ENCODE measurements at regions not wholly inside any gene's neighbourhood (a gene's known extent, or its start where the extent isn't known, plus 50 kb on each side); places are given as distances from the start of the nearest gene placed in this dataset.

GRCh38 chr18:24593886-24594285 lies 133.4 kb downstream of the HRH4 start:
- WGBS, 2 experiments (ENCODE audit: insufficient coverage in 2 of 2) = no CpG with 5 or more reads among the region's 4 CpGs
- Histone ChIP-seq H3K9me3 (ENCODE audit: control insufficient read depth, low read length) (peaks cover 3% of the 10 kb centered on the region), H3K4me3 (ENCODE audit: extremely low read depth, insufficient read depth, low read length, poor library complexity, severe bottlenecking) (no peak overlapping the region), H3K27ac (ENCODE audit: low read depth, low read length, severe bottlenecking) (no peak overlapping the region), H3K36me3 (ENCODE audit: control insufficient read depth, insufficient read depth, low read length) (no peaks in the 10 kb centered on the region), H3K4me1 (ENCODE audit: control insufficient read depth, insufficient read depth, low read length, poor library complexity, severe bottlenecking) (no peaks in the 10 kb centered on the region)

GRCh38 chr18:24595561-24596031 lies 135.2 kb downstream of the HRH4 start:
- WGBS, 2 experiments (ENCODE audit: insufficient coverage in 2 of 2) = 78 to 86% methylated on average over 10 to 12 of the region's 12 CpGs
- H3K4me1 ChIP-seq (ENCODE audit: control insufficient read depth, insufficient read depth, low read length, poor library complexity, severe bottlenecking) = no peaks in the 10 kb centered on the region
- no peak overlapping the region for H3K4me3 ChIP-seq (ENCODE audit: extremely low read depth, insufficient read depth, low read length, poor library complexity, severe bottlenecking)
- no peak overlapping the region for H3K27ac ChIP-seq (ENCODE audit: low read depth, low read length, severe bottlenecking)
- peaks cover 3% of the 10 kb centered on the region for H3K9me3 ChIP-seq (ENCODE audit: control insufficient read depth, low read length)
- H3K36me3 ChIP-seq (ENCODE audit: control insufficient read depth, insufficient read depth, low read length) = no peaks in the 10 kb centered on the region

GRCh38 chr18:24600076-24600654 lies 139.7 kb downstream of the HRH4 start:
- Histone ChIP-seq H3K36me3 (ENCODE audit: control insufficient read depth, insufficient read depth, low read length) (no peaks in the 10 kb centered on the region), H3K27ac (ENCODE audit: low read depth, low read length, severe bottlenecking) (no peak overlapping the region), H3K4me1 (ENCODE audit: control insufficient read depth, insufficient read depth, low read length, poor library complexity, severe bottlenecking) (no peaks in the 10 kb centered on the region), H3K9me3 (ENCODE audit: control insufficient read depth, low read length) (no peaks in the 10 kb centered on the region), H3K4me3 (ENCODE audit: extremely low read depth, insufficient read depth, low read length, poor library complexity, severe bottlenecking) (no peak overlapping the region)
- 0 to 40% methylated on average over 1 of the region's 6 CpGs for WGBS, 2 experiments (ENCODE audit: insufficient coverage in 2 of 2)

GRCh38 chr18:24601585-24601984 lies 141.1 kb downstream of the HRH4 start:
- H3K4me3 ChIP-seq (ENCODE audit: extremely low read depth, insufficient read depth, low read length, poor library complexity, severe bottlenecking) = no peak overlapping the region
- H3K4me1 ChIP-seq (ENCODE audit: control insufficient read depth, insufficient read depth, low read length, poor library complexity, severe bottlenecking) = no peaks in the 10 kb centered on the region
- H3K36me3 ChIP-seq (ENCODE audit: control insufficient read depth, insufficient read depth, low read length) = no peaks in the 10 kb centered on the region
- no peak overlapping the region for H3K27ac ChIP-seq (ENCODE audit: low read depth, low read length, severe bottlenecking)
- no peaks in the 10 kb centered on the region for H3K9me3 ChIP-seq (ENCODE audit: control insufficient read depth, low read length)
- WGBS, 2 experiments (ENCODE audit: insufficient coverage in 2 of 2) = 50% methylated on average over 1 of the region's 1 CpG

GRCh38 chr18:24602201-24602600 lies 141.8 kb downstream of the HRH4 start:
- WGBS, 2 experiments (ENCODE audit: insufficient coverage in 2 of 2) = 64 to 93% methylated on average over 1 to 2 of the region's 4 CpGs
- Histone ChIP-seq H3K36me3 (ENCODE audit: control insufficient read depth, insufficient read depth, low read length) (no peaks in the 10 kb centered on the region), H3K9me3 (ENCODE audit: control insufficient read depth, low read length) (no peaks in the 10 kb centered on the region), H3K4me3 (ENCODE audit: extremely low read depth, insufficient read depth, low read length, poor library complexity, severe bottlenecking) (no peak overlapping the region), H3K4me1 (ENCODE audit: control insufficient read depth, insufficient read depth, low read length, poor library complexity, severe bottlenecking) (no peaks in the 10 kb centered on the region), H3K27ac (ENCODE audit: low read depth, low read length, severe bottlenecking) (no peak overlapping the region)

- Histone ChIP-seq H3K36me3 (ENCODE audit: control insufficient read depth, insufficient read depth, low read length) (no peaks in the 10 kb centered on the region), H3K4me3 (ENCODE audit: extremely low read depth, insufficient read depth, low read length, poor library complexity, severe bottlenecking) (no peak overlapping the region), H3K9me3 (ENCODE audit: control insufficient read depth, low read length) (no peaks in the 10 kb centered on the region), H3K27ac (ENCODE audit: low read depth, low read length, severe bottlenecking) (no peak overlapping the region), H3K4me1 (ENCODE audit: control insufficient read depth, insufficient read depth, low read length, poor library complexity, severe bottlenecking) (no peaks in the 10 kb centered on the region)
- WGBS, 2 experiments (ENCODE audit: insufficient coverage in 2 of 2) = 56 to 67% methylated on average over 3 of the region's 3 CpGs
These were observed 142.7 kb downstream of the HRH4 start for GRCh38 chr18:24603151-24603550.

- H3K4me3 ChIP-seq (ENCODE audit: extremely low read depth, insufficient read depth, low read length, poor library complexity, severe bottlenecking) = no peak overlapping the region
- H3K36me3 ChIP-seq (ENCODE audit: control insufficient read depth, insufficient read depth, low read length) = no peaks in the 10 kb centered on the region
- H3K27ac ChIP-seq (ENCODE audit: low read depth, low read length, severe bottlenecking) = no peak overlapping the region
- WGBS, 2 experiments (ENCODE audit: insufficient coverage in 2 of 2) = 75 to 86% methylated on average over 1 of the region's 1 CpG
- no peaks in the 10 kb centered on the region for H3K9me3 ChIP-seq (ENCODE audit: control insufficient read depth, low read length)
- H3K4me1 ChIP-seq (ENCODE audit: control insufficient read depth, insufficient read depth, low read length, poor library complexity, severe bottlenecking) = no peaks in the 10 kb centered on the region
These were observed 145.0 kb downstream of the HRH4 start for GRCh38 chr18:24605444-24605843.

- WGBS, 2 experiments (ENCODE audit: insufficient coverage in 2 of 2) = 87 to 93% methylated on average over 3 to 5 of the region's 7 CpGs
These were observed 148.8 kb downstream of the HRH4 start for GRCh38 chr18:24609254-24609653.

GRCh38 chr18:24611075-24611474 lies 150.6 kb downstream of the HRH4 start:
- Histone ChIP-seq H3K4me1 (ENCODE audit: control insufficient read depth, insufficient read depth, low read length, poor library complexity, severe bottlenecking) (no peaks in the 10 kb centered on the region), H3K9me3 (ENCODE audit: control insufficient read depth, low read length) (no peaks in the 10 kb centered on the region), H3K4me3 (ENCODE audit: extremely low read depth, insufficient read depth, low read length, poor library complexity, severe bottlenecking) (no peak overlapping the region), H3K36me3 (ENCODE audit: control insufficient read depth, insufficient read depth, low read length) (no peaks in the 10 kb centered on the region), H3K27ac (ENCODE audit: low read depth, low read length, severe bottlenecking) (no peak overlapping the region)
- 45 to 63% methylated on average over 3 to 8 of the region's 8 CpGs for WGBS, 2 experiments (ENCODE audit: insufficient coverage in 2 of 2)

More at GRCh38 chr18:24609254-24609653, 148.8 kb downstream of the HRH4 start:
- no peaks in the 10 kb centered on the region for H3K4me1 ChIP-seq (ENCODE audit: control insufficient read depth, insufficient read depth, low read length, poor library complexity, severe bottlenecking)
- H3K36me3 ChIP-seq (ENCODE audit: control insufficient read depth, insufficient read depth, low read length) = no peaks in the 10 kb centered on the region
- H3K4me3 ChIP-seq (ENCODE audit: extremely low read depth, insufficient read depth, low read length, poor library complexity, severe bottlenecking) = no peak overlapping the region
- no peaks in the 10 kb centered on the region for H3K9me3 ChIP-seq (ENCODE audit: control insufficient read depth, low read length)
- H3K27ac ChIP-seq (ENCODE audit: low read depth, low read length, severe bottlenecking) = no peak overlapping the region

- WGBS, 2 experiments (ENCODE audit: insufficient coverage in 2 of 2) = no CpG with 5 or more reads among the region's 3 CpGs
These were observed 153.6 kb downstream of the HRH4 start for GRCh38 chr18:24613896-24614640.

GRCh38 chr18:24616653-24617052 lies 156.2 kb downstream of the HRH4 start:
- WGBS, 2 experiments (ENCODE audit: insufficient coverage in 2 of 2) = 56 to 71% methylated on average over 2 to 3 of the region's 3 CpGs

More at GRCh38 chr18:24613896-24614640, 153.6 kb downstream of the HRH4 start:
- no peak overlapping the region for H3K27ac ChIP-seq (ENCODE audit: low read depth, low read length, severe bottlenecking)
- no peaks in the 10 kb centered on the region for H3K36me3 ChIP-seq (ENCODE audit: control insufficient read depth, insufficient read depth, low read length)
- H3K4me3 ChIP-seq (ENCODE audit: extremely low read depth, insufficient read depth, low read length, poor library complexity, severe bottlenecking) = no peak overlapping the region
- H3K4me1 ChIP-seq (ENCODE audit: control insufficient read depth, insufficient read depth, low read length, poor library complexity, severe bottlenecking) = no peaks in the 10 kb centered on the region
- no peaks in the 10 kb centered on the region for H3K9me3 ChIP-seq (ENCODE audit: control insufficient read depth, low read length)

More at GRCh38 chr18:24616653-24617052, 156.2 kb downstream of the HRH4 start:
- Histone ChIP-seq H3K4me3 (ENCODE audit: extremely low read depth, insufficient read depth, low read length, poor library complexity, severe bottlenecking) (no peak overlapping the region), H3K36me3 (ENCODE audit: control insufficient read depth, insufficient read depth, low read length) (no peaks in the 10 kb centered on the region), H3K9me3 (ENCODE audit: control insufficient read depth, low read length) (no peaks in the 10 kb centered on the region), H3K27ac (ENCODE audit: low read depth, low read length, severe bottlenecking) (no peak overlapping the region), H3K4me1 (ENCODE audit: control insufficient read depth, insufficient read depth, low read length, poor library complexity, severe bottlenecking) (no peaks in the 10 kb centered on the region)
